GM23248 (cell line): ENCODE measurements at regions not wholly inside any gene's neighbourhood (a gene's known extent, or its start where the extent isn't known, plus 50 kb on each side); places are given as distances from the start of the nearest gene placed in this dataset.

Experiments
- DNase-seq: peaks from one replicate; pipeline ENCODE4 v3.0.0-alpha.2; 2015
- H2AFZ ChIP-seq: fragments of 200-600 bp; sonication (generic); 2 replicates; pipeline ENCODE4 v1.6.1; 2016; ENCODE audit warnings: antibody characterized with exemption
- H3F3A ChIP-seq: fragments of 200-600 bp; sonication (generic); 2 replicates; pipeline ENCODE4 v1.6.1; 2016; ENCODE audit warnings: mild to moderate bottlenecking, antibody characterized with exemption, mixed run types; ENCODE audit not compliant: insufficient read depth
- H3K27ac ChIP-seq: fragments of 200-600 bp; sonication (generic); 2 replicates; pipeline ENCODE4 v1.5.1; 2016; ENCODE audit warnings: mild to moderate bottlenecking
- H3K27me3 ChIP-seq: fragments of 200-600 bp; sonication (generic); replicated peaks from 2 replicates; pipeline ENCODE4 v1.6.1; 2016; ENCODE audit warnings: mild to moderate bottlenecking; ENCODE audit not compliant: insufficient read depth
- H3K36me3 ChIP-seq: fragments of 200-600 bp; sonication (generic); 2 replicates; pipeline ENCODE4 v1.6.1; 2016; ENCODE audit warnings: low read depth, mild to moderate bottlenecking
- H3K4me1 ChIP-seq: fragments of 200-600 bp; sonication (generic); 2 replicates; pipeline ENCODE4 v1.6.1; 2016; ENCODE audit warnings: mild to moderate bottlenecking; ENCODE audit not compliant: insufficient read depth
- H3K4me2 ChIP-seq: fragments of 200-600 bp; sonication (generic); one replicate; pipeline ENCODE4 v1.6.1; 2016; ENCODE audit warnings: mild to moderate bottlenecking; ENCODE audit not compliant: unreplicated experiment
- H3K4me3 ChIP-seq: fragments of 200-600 bp; sonication (generic); 2 replicates; pipeline ENCODE4 v1.5.1; 2016; ENCODE audit warnings: mild to moderate bottlenecking
- H3K79me2 ChIP-seq: fragments of 200-600 bp; sonication (generic); 2 replicates; pipeline ENCODE4 v1.6.1; 2016; ENCODE audit warnings: mild to moderate bottlenecking; ENCODE audit not compliant: insufficient read depth
- H3K9ac ChIP-seq: fragments of 200-600 bp; sonication (generic); 2 replicates; pipeline ENCODE4 v1.6.1; 2016; ENCODE audit warnings: mild to moderate bottlenecking
- H3K9me2 ChIP-seq: fragments of 200-600 bp; sonication (generic); 2 replicates; pipeline ENCODE4 v1.6.1; 2016; ENCODE audit warnings: mixed run types, mild to moderate bottlenecking, moderate library complexity; ENCODE audit not compliant: insufficient read depth
- H3K9me3 ChIP-seq: fragments of 200-600 bp; sonication (generic); one replicate; pipeline ENCODE4 v1.6.1; 2017; ENCODE audit warnings: low read depth
- H4K20me1 ChIP-seq: fragments of 200-600 bp; sonication (generic); 2 replicates; pipeline ENCODE4 v1.6.0; 2016; ENCODE audit not compliant: insufficient read depth
- EZH2 ChIP-seq: fragments of 200-600 bp; sonication (generic); IDR thresholded peaks from 2 replicates; pipeline ENCODE4 v1.6.1; 2018; ENCODE audit warnings: antibody characterized with exemption, mild to moderate bottlenecking; ENCODE audit not compliant: insufficient read depth, poor library complexity, severe bottlenecking
- EZH2phosphoT487 ChIP-seq: fragments of 200-600 bp; sonication (generic); IDR thresholded peaks from 2 replicates; pipeline ENCODE4 v1.6.1; 2018; ENCODE audit warnings: antibody characterized with exemption, moderate library complexity, mild to moderate bottlenecking, low read depth; ENCODE audit not compliant: insufficient read depth
- WGBS, 2 experiments: methylation state at CpG; one replicate each; pipeline ENCODE4 v1.1.6; 2015 to 2017; ENCODE audit warnings: low lambda C conversion rate in 2 of 2, low coverage in 1 of 2; ENCODE audit errors: missing lambda C conversion rate in 2 of 2; 5-methylcytosine and 5-hydroxymethylcytosine counted together
- in situ Hi-C: fragments of 300-500 bp; cut with MboI; formaldehyde crosslinking; loops from 2 replicates; pipeline ENCODE4 v1.15.0; 2020

- in situ Hi-C loops = no loop called here
- Histone ChIP-seq H3K79me2 (no peaks in the 10 kb centered on the region), H3K27ac (peak overlapping the region; percentile 80), H4K20me1 (no peaks in the 10 kb centered on the region), H3F3A (peaks cover 5% of the 10 kb centered on the region), H3K4me2 (no peak overlapping the region), H3K4me1 (peaks cover 19% of the 10 kb centered on the region), H3K9me3 (no peaks in the 10 kb centered on the region), H3K4me3 (no peak overlapping the region), H3K36me3 (no peaks in the 10 kb centered on the region), H3K9me2 (no peaks in the 10 kb centered on the region), H3K27me3 (no peaks in the 10 kb centered on the region), H2AFZ (no peak overlapping the region), H3K9ac (0 out of 2 replicates have a peak overlapping the region, but pooled peaks have one; percentile 13)
- WGBS, 2 experiments = 94 to 95% methylated on average over 5 of the region's 5 CpGs
- no peak for TF ChIP-seq EZH2phosphoT487
- TF ChIP-seq EZH2 = no peak
- DNase-seq = peak; percentile 9
Measured at GRCh38 chr1:198879711-198880306, 241.0 kb downstream of the PTPRC start.

- Histone ChIP-seq H3K79me2 (no peaks in the 10 kb centered on the region), H2AFZ (no peak overlapping the region), H3K4me2 (peak overlapping the region; percentile 66), H3K4me3 (no peak overlapping the region), H3K27ac (peak overlapping the region; percentile 80), H4K20me1 (no peaks in the 10 kb centered on the region), H3K36me3 (no peaks in the 10 kb centered on the region), H3K9me2 (no peaks in the 10 kb centered on the region), H3K9me3 (no peaks in the 10 kb centered on the region), H3F3A (peaks cover 5% of the 10 kb centered on the region), H3K4me1 (peaks cover 19% of the 10 kb centered on the region), H3K27me3 (no peaks in the 10 kb centered on the region), H3K9ac (peak overlapping the region; percentile 31)
- in situ Hi-C loops = no loop called here
- WGBS, 2 experiments = 90 to 92% methylated on average over 2 of the region's 2 CpGs
- DNase-seq = peak; percentile 8
- TF ChIP-seq EZH2 (no peak), EZH2phosphoT487 (no peak)
Measured at GRCh38 chr1:198880397-198880796, 241.6 kb downstream of the PTPRC start.

- H3K9me2 ChIP-seq = no peaks in the 10 kb centered on the region
- no peak overlapping the region for H3K4me3 ChIP-seq
- peak overlapping the region; percentile 31 for H3K9ac ChIP-seq
- H3K27me3 ChIP-seq = no peaks in the 10 kb centered on the region
- WGBS, 2 experiments = 70 to 72% methylated on average over 4 of the region's 4 CpGs
- peak overlapping the region; percentile 66 for H3K4me2 ChIP-seq
- no peaks in the 10 kb centered on the region for H3K36me3 ChIP-seq
- no peak overlapping the region for H2AFZ ChIP-seq
- no peak for TF ChIP-seq EZH2phosphoT487
- TF ChIP-seq EZH2 = no peak
- H3K4me1 ChIP-seq = peaks cover 19% of the 10 kb centered on the region
- H3K9me3 ChIP-seq = no peaks in the 10 kb centered on the region
- no peaks in the 10 kb centered on the region for H4K20me1 ChIP-seq
- in situ Hi-C loops = no loop called here
- H3K79me2 ChIP-seq = no peaks in the 10 kb centered on the region
- DNase-seq = peak; percentile 94
- H3F3A ChIP-seq = peaks cover 5% of the 10 kb centered on the region
- H3K27ac ChIP-seq = peak overlapping the region; percentile 80
Measured at GRCh38 chr1:198880818-198881597, 242.2 kb downstream of the PTPRC start.

GRCh38 chr1:198883184-198883583, 244.3 kb downstream of the PTPRC start:
- Histone ChIP-seq H3K4me1 (peaks cover 19% of the 10 kb centered on the region), H3K9me2 (no peaks in the 10 kb centered on the region), H3K9ac (no peak overlapping the region), H4K20me1 (no peaks in the 10 kb centered on the region), H3F3A (peaks cover 5% of the 10 kb centered on the region), H3K4me3 (no peak overlapping the region), H3K27ac (no peak overlapping the region), H3K4me2 (no peak overlapping the region), H3K27me3 (no peaks in the 10 kb centered on the region), H2AFZ (no peak overlapping the region), H3K79me2 (no peaks in the 10 kb centered on the region), H3K36me3 (no peaks in the 10 kb centered on the region), H3K9me3 (no peaks in the 10 kb centered on the region)
- no peak for DNase-seq
- TF ChIP-seq EZH2phosphoT487 (no peak), EZH2 (no peak)
- in situ Hi-C loops = no loop called here
